ENCODE measurements at regions not wholly inside any gene's neighbourhood (a gene's known extent, or its start where the extent isn't known, plus 50 kb on each side); places are given as distances from the start of the nearest gene placed in this dataset.

- no peak for TF ChIP-seq CTCF (IDR thresholded peaks at IDR 0.05; ENCODE audit: insufficient read depth, low read depth, low read length)
- no peak for TF ChIP-seq EZH2 (IDR thresholded peaks at IDR 0.05; ENCODE audit: insufficient read depth, low read length)
These were observed 81.4 kb upstream of the PIK3R1 start for GRCh38 chr5:68134033-68134668.

Measured in astrocyte (in vitro differentiated cells and primary cell).